ENCODE measurements at regions not wholly inside any gene's neighbourhood (a gene's known extent, or its start where the extent isn't known, plus 50 kb on each side); places are given as distances from the start of the nearest gene placed in this dataset.

- POLR2A ChIA-PET, result no interaction called here
- intact Hi-C loops (cut with micrococcal nuclease; ENCODE audit: unreplicated experiment), result no loop called here
- no peaks in the 10 kb centered on the region for H3K36me3 ChIP-seq (ENCODE audit: insufficient read depth, low read length)
- H2AFZ ChIP-seq (ENCODE audit: low read length), result no peak overlapping the region
- TF ChIP-seq CTCF (conservative IDR thresholded peaks at IDR 0.05; ENCODE audit: low read length), result no peak
- TF ChIP-seq EZH2phosphoT487 (IDR thresholded peaks at IDR 0.05; ENCODE audit: borderline replicate concordance, low read depth, low read length), result no peak
- H3K4me1 ChIP-seq (ENCODE audit: insufficient read depth, low read length, poor library complexity, severe bottlenecking), result no peaks in the 10 kb centered on the region
- no peaks in the 10 kb centered on the region for H3K79me2 ChIP-seq (ENCODE audit: insufficient read depth, low read depth, low read length)
- no TSS peak for BruUV-seq (replicated peaks)
- no peaks in the 10 kb centered on the region for H3K9me3 ChIP-seq (ENCODE audit: low read length)
- H4K20me1 ChIP-seq (ENCODE audit: insufficient read depth, low read length), result no peaks in the 10 kb centered on the region
- no peak overlapping the region for H3K4me3 ChIP-seq (ENCODE audit: low read depth, low read length, poor library complexity, severe bottlenecking)
- no peak overlapping the region for H3K4me2 ChIP-seq (ENCODE audit: low read length)
- no peak overlapping the region for H3K27ac ChIP-seq (ENCODE audit: low read depth, low read length, poor library complexity, severe bottlenecking)
- no peak for DNase-seq (ENCODE audit: low spot score)
- no peaks in the 10 kb centered on the region for H3K9me2 ChIP-seq (ENCODE audit: insufficient read depth, low read length)
- CTCF ChIA-PET (ENCODE audit: unreplicated experiment), result no interaction called here
These were observed 103.7 kb upstream of the PDE3A start for GRCh38 chr12:20264608-20265114.

- H3K9me3 ChIP-seq (ENCODE audit: low read length), result no peaks in the 10 kb centered on the region
- H3K4me3 ChIP-seq (ENCODE audit: low read depth, low read length, poor library complexity, severe bottlenecking), result no peak overlapping the region
- no peaks in the 10 kb centered on the region for H3K9me2 ChIP-seq (ENCODE audit: insufficient read depth, low read length)
- H3K79me2 ChIP-seq (ENCODE audit: insufficient read depth, low read depth, low read length), result no peaks in the 10 kb centered on the region
- no peak overlapping the region for H3K27ac ChIP-seq (ENCODE audit: low read depth, low read length, poor library complexity, severe bottlenecking)
- H4K20me1 ChIP-seq (ENCODE audit: insufficient read depth, low read length), result no peaks in the 10 kb centered on the region
- H3K36me3 ChIP-seq (ENCODE audit: insufficient read depth, low read length), result no peaks in the 10 kb centered on the region
- no peak for TF ChIP-seq EZH2phosphoT487 (IDR thresholded peaks at IDR 0.05; ENCODE audit: borderline replicate concordance, low read depth, low read length)
- TF ChIP-seq CTCF (conservative IDR thresholded peaks at IDR 0.05; ENCODE audit: low read length), result no peak
- no peak for DNase-seq (ENCODE audit: low spot score)
- ChIA-PET CTCF (ENCODE audit: unreplicated experiment) (no interaction called here), POLR2A (no interaction called here)
- intact Hi-C loops (cut with micrococcal nuclease; ENCODE audit: unreplicated experiment), result no loop called here
- H3K4me1 ChIP-seq (ENCODE audit: insufficient read depth, low read length, poor library complexity, severe bottlenecking), result no peaks in the 10 kb centered on the region
- no TSS peak for BruUV-seq (replicated peaks)
- H2AFZ ChIP-seq (ENCODE audit: low read length), result no peak overlapping the region
- no peak overlapping the region for H3K4me2 ChIP-seq (ENCODE audit: low read length)
These were observed 100.1 kb upstream of the PDE3A start for GRCh38 chr12:20268121-20268732.

GRCh38 chr12:20268771-20269170 is 99.6 kb upstream of the PDE3A start:
- no peaks in the 10 kb centered on the region for H3K9me2 ChIP-seq (ENCODE audit: insufficient read depth, low read length)
- H2AFZ ChIP-seq (ENCODE audit: low read length), result no peak overlapping the region
- TF ChIP-seq EZH2phosphoT487 (IDR thresholded peaks at IDR 0.05; ENCODE audit: borderline replicate concordance, low read depth, low read length) (no peak), CTCF (conservative IDR thresholded peaks at IDR 0.05; ENCODE audit: low read length) (no peak)
- no peak overlapping the region for H3K27ac ChIP-seq (ENCODE audit: low read depth, low read length, poor library complexity, severe bottlenecking)
- ChIA-PET CTCF (ENCODE audit: unreplicated experiment) (no interaction called here), POLR2A (no interaction called here)
- BruUV-seq (replicated peaks), result no TSS peak
- no peak overlapping the region for H3K4me3 ChIP-seq (ENCODE audit: low read depth, low read length, poor library complexity, severe bottlenecking)
- H3K4me1 ChIP-seq (ENCODE audit: insufficient read depth, low read length, poor library complexity, severe bottlenecking), result no peaks in the 10 kb centered on the region
- H3K9me3 ChIP-seq (ENCODE audit: low read length), result no peaks in the 10 kb centered on the region
- intact Hi-C loops (cut with micrococcal nuclease; ENCODE audit: unreplicated experiment), result no loop called here
- H3K4me2 ChIP-seq (ENCODE audit: low read length), result no peak overlapping the region
- no peaks in the 10 kb centered on the region for H3K79me2 ChIP-seq (ENCODE audit: insufficient read depth, low read depth, low read length)
- no peaks in the 10 kb centered on the region for H4K20me1 ChIP-seq (ENCODE audit: insufficient read depth, low read length)
- H3K36me3 ChIP-seq (ENCODE audit: insufficient read depth, low read length), result no peaks in the 10 kb centered on the region
- DNase-seq (ENCODE audit: low spot score), result no peak
